BJ (cell line): ENCODE measurements at regions not wholly inside any gene's neighbourhood (a gene's known extent, or its start where the extent isn't known, plus 50 kb on each side); places are given as distances from the start of the nearest gene placed in this dataset.

Experiments
- CTCF ChIA-PET: fragments of 350-600 bp; formaldehyde crosslinking; extraction: SDS; loops from one replicate; lab custom pipeline; 2021; ENCODE audit warnings: antibody characterized with exemption, inconsistent platforms; lab: Yijun Ruan, JAX
- POLR2A ChIA-PET: fragments of 300-600 bp; sonication (Branson Sonifier 250); formaldehyde crosslinking; extraction: SDS; loops from one replicate; lab custom pipeline; 2021; ENCODE audit warnings: antibody characterized with exemption; lab: Charles Lee
- DNase-seq: peaks from one replicate; pipeline ENCODE4 v3.0.0-alpha.2; 2011; ENCODE audit warnings: low read depth
- H3K27me3 ChIP-seq: 2 replicates; pipeline ENCODE4 v1.6.0; 2011; ENCODE audit warnings: low read length; ENCODE audit not compliant: control insufficient read depth, insufficient read depth
- H3K36me3 ChIP-seq: 2 replicates; pipeline ENCODE4 v1.5.1; 2011; ENCODE audit warnings: low read length; ENCODE audit not compliant: control insufficient read depth, insufficient read depth
- H3K4me3 ChIP-seq: 2 replicates; pipeline ENCODE4 v1.5.1; 2011; ENCODE audit warnings: low read depth, mild to moderate bottlenecking, control low read depth, low read length
- CTCF ChIP-seq: IDR thresholded peaks from 2 replicates; pipeline ENCODE4 v1.5.1; 2011; ENCODE audit warnings: low read depth, mild to moderate bottlenecking, control low read depth, inconsistent platforms, low read length, moderate library complexity; ENCODE audit not compliant: insufficient read depth

- POLR2A ChIA-PET: no interaction called here
- DNase-seq: no peak
- Histone ChIP-seq H3K36me3 (no peaks in the 10 kb centered on the region), H3K4me3 (no peak overlapping the region), H3K27me3 (no peaks in the 10 kb centered on the region)
- TF ChIP-seq CTCF: no peak
- CTCF ChIA-PET: interaction anchor here (1.6 kb wide), 1 partner anchor 23 kb away, joined by 3 read pairs; no protein-coding TSS in a partner anchor
These were observed 98.7 kb upstream of the CCSER1 start for GRCh38 chr4:90028460-90028859.

GRCh38 chr4:90030202-90030601 lies 97.0 kb upstream of the CCSER1 start:
- TF ChIP-seq CTCF: no peak
- no peak for DNase-seq
- H3K4me3 ChIP-seq: no peak overlapping the region
- ChIA-PET POLR2A (no interaction called here), CTCF (no interaction called here)
- H3K36me3 ChIP-seq: no peaks in the 10 kb centered on the region
- no peaks in the 10 kb centered on the region for H3K27me3 ChIP-seq

GRCh38 chr4:90030953-90031352 lies 96.2 kb upstream of the CCSER1 start:
- no peaks in the 10 kb centered on the region for H3K36me3 ChIP-seq
- H3K4me3 ChIP-seq: no peak overlapping the region
- CTCF ChIA-PET: no interaction called here
- no peak for DNase-seq
- POLR2A ChIA-PET: no interaction called here
- no peaks in the 10 kb centered on the region for H3K27me3 ChIP-seq
- TF ChIP-seq CTCF: no peak

GRCh38 chr4:90039122-90039521 lies 88.1 kb upstream of the CCSER1 start:
- Histone ChIP-seq H3K36me3 (no peaks in the 10 kb centered on the region), H3K27me3 (no peaks in the 10 kb centered on the region), H3K4me3 (no peak overlapping the region)
- no peak for DNase-seq
- ChIA-PET CTCF (no interaction called here), POLR2A (no interaction called here)
- TF ChIP-seq CTCF: no peak

GRCh38 chr4:90051999-90052398 lies 75.2 kb upstream of the CCSER1 start:
- DNase-seq: no peak
- H3K27me3 ChIP-seq: no peaks in the 10 kb centered on the region
- no peak for TF ChIP-seq CTCF
- ChIA-PET CTCF (interaction anchor here (1.0 kb wide), 1 partner anchor 24 kb away, joined by 3 read pairs; no protein-coding TSS in a partner anchor), POLR2A (no interaction called here)
- H3K36me3 ChIP-seq: no peaks in the 10 kb centered on the region
- H3K4me3 ChIP-seq: no peak overlapping the region
